ENCODE measurements at regions not wholly inside any gene's neighbourhood (a gene's known extent, or its start where the extent isn't known, plus 50 kb on each side); places are given as distances from the start of the nearest gene placed in this dataset.

GRCh38 chr2:49286045-49286444 is 131.7 kb upstream of the FSHR start:
- TF ChIP-seq EZH2 (IDR thresholded peaks at IDR 0.05): no peak
- no peak for TF ChIP-seq POLR2AphosphoS5 (IDR thresholded peaks at IDR 0.05; ENCODE audit: borderline replicate concordance, low read depth, low read length)
- no peak for TF ChIP-seq FOXP2 (optimal IDR thresholded peaks at IDR 0.05; ENCODE audit: control extremely low read depth, extremely low read length, insufficient read depth)

Measured in SK-N-MC (cell line).